H1 (cell line): ENCODE measurements at regions not wholly inside any gene's neighbourhood (a gene's known extent, or its start where the extent isn't known, plus 50 kb on each side); places are given as distances from the start of the nearest gene placed in this dataset.

Source experiments
- CTCF ChIA-PET: fragments of 300-600 bp; sonication (Branson Sonifier 250); formaldehyde crosslinking; loops from one replicate; lab custom pipeline; 2021; ENCODE audit not compliant: partially characterized antibody; lab: Charles Lee
- POLR2A ChIA-PET: fragments of 300-600 bp; sonication (Branson Sonifier 250); formaldehyde crosslinking; loops from one replicate; lab custom pipeline; 2021; ENCODE audit warnings: inconsistent platforms; ENCODE audit not compliant: partially characterized antibody; lab: Charles Lee
- DNase-seq, 2 experiments: peaks; one replicate each; pipeline versions ENCODE4 v3.0.0 to v3.0.0-alpha.2; 2010 to 2022; ENCODE audit warnings: low spot score in 2 of 2, low read depth in 1 of 2, mixed read lengths in 1 of 2
- FAIRE-seq: peaks from 2 replicates; lab custom pipeline; 2011; peaks lifted over from hg19 to GRCh38; lab: Jason Lieb, UNC
- H2AFZ ChIP-seq: 2 replicates; pipeline ENCODE4 v1.8.1; 2012; ENCODE audit warnings: low read length, inconsistent platforms
- H2AK5ac ChIP-seq: 2 replicates; pipeline ENCODE4 v1.6.1; 2013; ENCODE audit warnings: low read depth, low read length
- H2BK120ac ChIP-seq: replicated peaks from 2 replicates; pipeline ENCODE3; 2013; ENCODE audit warnings: low read depth, low read length, inconsistent platforms
- H2BK12ac ChIP-seq: 2 replicates; pipeline ENCODE4 v1.6.1; 2013; ENCODE audit warnings: low read depth, low read length
- H2BK15ac ChIP-seq: 2 replicates; pipeline ENCODE4 v1.6.1; 2013; ENCODE audit warnings: low read length
- H2BK20ac ChIP-seq: 2 replicates; pipeline ENCODE4 v1.6.1; 2013; ENCODE audit warnings: low read length
- H2BK5ac ChIP-seq: 2 replicates; pipeline ENCODE4 v1.6.1; 2013; ENCODE audit warnings: low read depth, low read length
- H3K14ac ChIP-seq: 2 replicates; pipeline ENCODE4 v1.6.1; 2013; ENCODE audit warnings: inconsistent platforms; ENCODE audit not compliant: insufficient read length
- H3K18ac ChIP-seq: 2 replicates; pipeline ENCODE4 v1.6.1; 2013; ENCODE audit warnings: low read length; ENCODE audit errors: extremely low read depth
- H3K23ac ChIP-seq: 2 replicates; pipeline ENCODE4 v1.6.1; 2013; ENCODE audit warnings: inconsistent platforms; ENCODE audit not compliant: insufficient read length
- H3K23me2 ChIP-seq: 2 replicates; pipeline ENCODE4 v1.6.1; 2013; ENCODE audit warnings: low read depth, low read length
- H3K27ac ChIP-seq: 2 replicates; pipeline ENCODE4 v1.6.1; 2011; ENCODE audit warnings: low read depth, low read length, inconsistent platforms
- H3K27me3 ChIP-seq, 4 experiments: replicated peaks in 1 of 4; 1 replicate in 1 of 4; 2 replicates in 3 of 4; pipeline versions ENCODE4 v1.6.1 to v1.8.1; 2011 to 2013; ENCODE audit warnings: low read length in 3 of 4, mild to moderate bottlenecking in 3 of 4, inconsistent platforms in 2 of 4, mixed read lengths in 2 of 4, moderate library complexity in 1 of 4; ENCODE audit not compliant: control insufficient read depth in 3 of 4, insufficient read depth in 3 of 4; ENCODE audit errors: extremely low read depth in 1 of 4
- H3K36me3 ChIP-seq, 4 experiments: 2 replicates each; pipeline versions ENCODE4 v1.6.1 to v1.8.1; 2011 to 2013; ENCODE audit warnings: mild to moderate bottlenecking in 4 of 4, low read length in 3 of 4, moderate library complexity in 2 of 4, control low read depth in 1 of 4, inconsistent platforms in 1 of 4; ENCODE audit not compliant: insufficient read depth in 4 of 4, control insufficient read depth in 2 of 4
- H3K4ac ChIP-seq: replicated peaks from 2 replicates; pipeline ENCODE3; 2013; ENCODE audit warnings: low read length, low read depth, mixed read lengths, inconsistent platforms; ENCODE audit not compliant: insufficient read length
- H3K4me1 ChIP-seq, 4 experiments: replicated peaks in 1 of 4; 1 replicate in 1 of 4; 2 replicates in 3 of 4; pipeline versions ENCODE4 v1.6.1 to v1.8.1; 2011 to 2013; ENCODE audit warnings: low read length in 3 of 4, inconsistent platforms in 2 of 4, mixed read lengths in 1 of 4; ENCODE audit not compliant: insufficient read depth in 4 of 4, control insufficient read depth in 3 of 4
- H3K4me2 ChIP-seq, 2 experiments: 2 replicates each; pipeline versions ENCODE4 v1.6.1 to v1.8.1; 2011 to 2013; ENCODE audit warnings: low read depth in 2 of 2, low read length in 2 of 2, control low read depth in 1 of 2, inconsistent platforms in 1 of 2, mild to moderate bottlenecking in 1 of 2; ENCODE audit not compliant: insufficient read depth in 1 of 2
- H3K4me3 ChIP-seq, 4 experiments: fragments of 200-600, 300-600 bp in 1 of 4; sonication (generic), shearing (Covaris generic), sonication (Bioruptor Twin) in 1 of 4; 2 replicates each; pipeline versions ENCODE4 v1.5.1 to v1.8.1; 2011 to 2016; ENCODE audit warnings: low read length in 4 of 4, low read depth in 3 of 4, control low read depth in 2 of 4, inconsistent platforms in 2 of 4, mild to moderate bottlenecking in 2 of 4, mixed read lengths in 1 of 4, moderate library complexity in 1 of 4; ENCODE audit not compliant: insufficient read depth in 2 of 4; ENCODE audit errors: extremely low read depth in 1 of 4
- H3K56ac ChIP-seq: replicated peaks from 2 replicates; pipeline ENCODE3; 2013; ENCODE audit warnings: low read depth, mild to moderate bottlenecking, mixed read lengths, low read length, inconsistent platforms; ENCODE audit not compliant: insufficient read length
- H3K79me1 ChIP-seq: 2 replicates; pipeline ENCODE4 v1.6.1; 2013; ENCODE audit warnings: low read depth, low read length, control low read depth
- H3K79me2 ChIP-seq, 2 experiments: 2 replicates each; pipeline versions ENCODE4 v1.6.1 to v1.8.1; 2012 to 2013; ENCODE audit warnings: low read length in 2 of 2, mild to moderate bottlenecking in 2 of 2, inconsistent platforms in 1 of 2; ENCODE audit not compliant: insufficient read depth in 2 of 2, control insufficient read depth in 1 of 2
- H3K9ac ChIP-seq, 4 experiments: replicated peaks in 1 of 4; 1 replicate in 1 of 4; 2 replicates in 3 of 4; pipeline versions ENCODE4 v1.6.1 to v1.8.1; 2011 to 2013; ENCODE audit warnings: low read depth in 3 of 4, low read length in 3 of 4, control low read depth in 2 of 4, mild to moderate bottlenecking in 2 of 4, moderate library complexity in 2 of 4, inconsistent platforms in 1 of 4; ENCODE audit errors: extremely low read depth in 1 of 4
- H3K9me3 ChIP-seq, 2 experiments: 2 replicates each; pipeline versions ENCODE4 v1.6.1 to v1.8.1; 2012 to 2013; ENCODE audit warnings: mild to moderate bottlenecking in 2 of 2, moderate library complexity in 2 of 2, control low read depth in 1 of 2, inconsistent platforms in 1 of 2, low read depth in 1 of 2, low read length in 1 of 2, mixed read lengths in 1 of 2; ENCODE audit not compliant: insufficient read depth in 2 of 2
- H4K20me1 ChIP-seq, 2 experiments: replicated peaks in 1 of 2; 2 replicates each; pipeline versions ENCODE3 to v1.8.1; 2011 to 2013; ENCODE audit warnings: inconsistent platforms in 2 of 2, low read length in 2 of 2, mild to moderate bottlenecking in 1 of 2; ENCODE audit not compliant: insufficient read depth in 2 of 2, control insufficient read depth in 1 of 2
- H4K5ac ChIP-seq: 2 replicates; pipeline ENCODE4 v1.6.1; 2013; ENCODE audit warnings: low read length, low read depth, mixed read lengths, inconsistent platforms; ENCODE audit not compliant: insufficient read length
- H4K8ac ChIP-seq: 2 replicates; pipeline ENCODE4 v1.8.0; 2013; ENCODE audit warnings: mild to moderate bottlenecking, moderate library complexity, low read length, inconsistent platforms; ENCODE audit not compliant: insufficient read depth; ENCODE audit errors: extremely low read depth
- H4K91ac ChIP-seq: replicated peaks from 2 replicates; pipeline ENCODE3; 2013; ENCODE audit warnings: low read length, mixed read lengths, inconsistent platforms; ENCODE audit not compliant: insufficient read length
- ATF2 ChIP-seq: IDR thresholded peaks from 2 replicates; pipeline ENCODE4 v1.6.1; 2012; ENCODE audit warnings: low read length, inconsistent platforms
- BCL11A ChIP-seq, 2 experiments: IDR thresholded peaks; one replicate each; pipeline ENCODE4 v1.6.1; 2011; ENCODE audit warnings: low read depth in 2 of 2, low read length in 2 of 2, mild to moderate bottlenecking in 2 of 2
- BRCA1 ChIP-seq: IDR thresholded peaks from 2 replicates; pipeline ENCODE4 v1.6.1; 2012; ENCODE audit warnings: low read depth, low read length, improper control_type of control experiment
- CHD1 ChIP-seq: IDR thresholded peaks from 2 replicates; pipeline ENCODE4 v1.6.1; 2012; ENCODE audit warnings: low read depth, low read length, improper control_type of control experiment
- FOSL1 ChIP-seq: IDR thresholded peaks from 2 replicates; pipeline ENCODE4 v1.6.1; 2011; ENCODE audit warnings: mild to moderate bottlenecking, low read depth, low read length, moderate library complexity; ENCODE audit not compliant: insufficient read depth
- HDAC2 ChIP-seq, 2 experiments: fragments of 300-600 bp in 1 of 2; sonication (generic) in 1 of 2; IDR thresholded peaks; 2 replicates each; pipeline ENCODE4 v1.6.1; 2011 to 2012; ENCODE audit warnings: low read depth in 2 of 2, low read length in 2 of 2, mild to moderate bottlenecking in 2 of 2, moderate library complexity in 2 of 2, borderline replicate concordance in 1 of 2, inconsistent platforms in 1 of 2
- HDAC6 ChIP-seq: IDR thresholded peaks from one replicate; pipeline ENCODE4 v1.7.1; 2012; ENCODE audit warnings: low read depth, mild to moderate bottlenecking, inconsistent platforms, low read length, moderate library complexity
- KDM5A ChIP-seq: fragments of 200-600 bp; IDR thresholded peaks from 2 replicates; pipeline ENCODE4 v1.7.1; 2012; ENCODE audit warnings: mild to moderate bottlenecking, low read length, inconsistent platforms, mixed read lengths
- MAX ChIP-seq: IDR thresholded peaks from 2 replicates; pipeline ENCODE4 v1.6.1; 2012; ENCODE audit warnings: inconsistent platforms
- POLR2A ChIP-seq, 2 experiments: IDR thresholded peaks; 1 replicate in 1 of 2; 2 replicates in 1 of 2; pipeline ENCODE4 v1.6.1; 2011; ENCODE audit warnings: low read depth in 2 of 2, low read length in 2 of 2, mild to moderate bottlenecking in 2 of 2; ENCODE audit errors: control extremely low read depth in 1 of 2
- SIN3A ChIP-seq, 2 experiments: IDR thresholded peaks in 1 of 2; conservative IDR thresholded peaks in 1 of 2; 2 replicates each; pipeline ENCODE4 v1.6.1; 2011 to 2012; ENCODE audit warnings: low read length in 2 of 2, improper control_type of control experiment in 1 of 2, low read depth in 1 of 2, mild to moderate bottlenecking in 1 of 2
- SP2 ChIP-seq: IDR thresholded peaks from 2 replicates; pipeline ENCODE4 v1.6.1; 2012; ENCODE audit warnings: mild to moderate bottlenecking, low read length, inconsistent platforms
- SRF ChIP-seq: IDR thresholded peaks from 2 replicates; pipeline ENCODE4 v1.6.1; 2011; ENCODE audit warnings: mild to moderate bottlenecking, low read depth, low read length, moderate library complexity
- TCF12 ChIP-seq: IDR thresholded peaks from 2 replicates; pipeline ENCODE4 v1.6.1; 2011; ENCODE audit warnings: low read depth, mild to moderate bottlenecking, low read length
- WGBS, 2 experiments: shearing (Covaris generic) in 1 of 2; methylation state at CpG; one replicate each; pipeline versions ENCODE4 v1.1.6 to v1.1.7; 2013 to 2015; ENCODE audit warnings: low lambda C conversion rate in 2 of 2, mixed read lengths in 2 of 2, inconsistent platforms in 1 of 2, low coverage in 1 of 2, missing lambda C conversion rate in 1 of 2; ENCODE audit not compliant: insufficient replicate concordance in 2 of 2, insufficient coverage in 1 of 2, insufficient read length in 1 of 2; ENCODE audit errors: extremely low coverage in 1 of 2, missing lambda C conversion rate in 1 of 2; 5-methylcytosine and 5-hydroxymethylcytosine counted together

GRCh38 chr2:239803766-239804115 is 221.4 kb downstream of the NDUFA10 start:
- no peak overlapping the region for H3K9ac ChIP-seq
- no peak overlapping the region for H2AFZ ChIP-seq
- no peak for FAIRE-seq
- TF ChIP-seq ATF2 = no peak
- TF ChIP-seq CHD1 = no peak
- no peak for TF ChIP-seq BRCA1
- TF ChIP-seq HDAC6 = no peak
- TF ChIP-seq MAX = no peak
- no peak for TF ChIP-seq TCF12
- TF ChIP-seq KDM5A = no peak
- TF ChIP-seq HDAC2 (IDR thresholded peaks at IDR 0.05; ENCODE audit: borderline replicate concordance in 1 of 2, low read depth in 2 of 2, low read length in 2 of 2) = no peak
- no peak for TF ChIP-seq SRF
- TF ChIP-seq SIN3A (conservative IDR thresholded peaks at IDR 0.05 in 1 of 2, IDR thresholded peaks at IDR 0.05 in 1 of 2; ENCODE audit: low read depth in 1 of 2, low read length in 2 of 2) = no peak
- no peak for TF ChIP-seq POLR2A (IDR thresholded peaks at IDR 0.05; ENCODE audit: control extremely low read depth in 1 of 2, low read depth in 2 of 2, low read length in 2 of 2)
- TF ChIP-seq FOSL1 = no peak
- TF ChIP-seq BCL11A (IDR thresholded peaks at IDR 0.05; ENCODE audit: low read depth in 2 of 2, low read length in 2 of 2) = no peak
- TF ChIP-seq SP2 = no peak

More at GRCh38 chr2:239803766-239804115, 221.4 kb downstream of the NDUFA10 start:
- Histone ChIP-seq H3K36me3 (no peaks in the 10 kb centered on the region), H3K18ac (no peak overlapping the region), H2BK120ac (no peak overlapping the region), H3K79me1 (no peaks in the 10 kb centered on the region), H3K4me3 (no peak overlapping the region), H2BK15ac (no peak overlapping the region), H3K27ac (no peak overlapping the region), H2BK5ac (no peak overlapping the region; the same call in 1 of the 2 replicates), H3K23me2 (no peaks in the 10 kb centered on the region), H3K4me2 (no peak overlapping the region), H3K14ac (no peak overlapping the region), H2AK5ac (no peak overlapping the region), H4K91ac (no peak overlapping the region), H3K79me2 (no peaks in the 10 kb centered on the region), H3K56ac (no peak overlapping the region), H3K4ac (no peak overlapping the region), H3K9me3 (no peaks in the 10 kb centered on the region), H2BK12ac (no peak overlapping the region), H3K27me3 (no peaks in the 10 kb centered on the region), H4K8ac (0 out of 2 replicates have a peak overlapping the region, but pooled peaks have one; percentile 57), H4K20me1 (no peaks in the 10 kb centered on the region), H4K5ac (no peak overlapping the region), H3K4me1 (no peaks in the 10 kb centered on the region), H2BK20ac (no peak overlapping the region), H3K23ac (no peak overlapping the region)
- ChIA-PET CTCF (interaction anchor here (0.6 kb wide), 1 partner anchor 33 kb away, joined by 3 read pairs; no protein-coding TSS in a partner anchor), POLR2A (no interaction called here)
- DNase-seq = no peak
- WGBS, 2 experiments = 89% methylated on average over 13 of the region's 13 CpGs; no CpG with 5 or more reads in 1 of the 2 experiments
